ENCODE measurements at regions not wholly inside any gene's neighbourhood (a gene's known extent, or its start where the extent isn't known, plus 50 kb on each side); places are given as distances from the start of the nearest gene placed in this dataset.

- H3K36me3 ChIP-seq (ENCODE audit: control insufficient read depth, insufficient read depth, low read length): no peaks in the 10 kb centered on the region
- no peak overlapping the region for H2AK9ac ChIP-seq (replicated peaks; ENCODE audit: low read depth, low read length, poor library complexity)
- no peak overlapping the region for H2AFZ ChIP-seq (replicated peaks; ENCODE audit: low read length, poor library complexity)
- no peak overlapping the region for H3K14ac ChIP-seq (replicated peaks; ENCODE audit: low read depth, low read length)
- H3K56ac ChIP-seq (ENCODE audit: extremely low read depth, insufficient read depth, low read length): no peak overlapping the region
- H3K23ac ChIP-seq (ENCODE audit: low read depth, low read length): no peak overlapping the region
- H3K18ac ChIP-seq (ENCODE audit: low read depth, low read length): no peak overlapping the region
- in situ Hi-C loops (cut with MboI; ENCODE audit: low sequenced_read_pairs) (no loop called here), intact Hi-C loops (cut with micrococcal nuclease) (no loop called here), dilution Hi-C loops (cut with HindIII; ENCODE audit: low sequenced_read_pairs, unreplicated experiment) (no loop called here)
- ChIA-PET POLR2A (ENCODE audit: unreplicated experiment) (no interaction called here), CTCF (interaction anchor here (1.0 to 1.7 kb wide), 2 partner anchors 11 to 13 kb away, joined by 3 to 4 read pairs; no protein-coding TSS in a partner anchor)
- H2BK120ac ChIP-seq (ENCODE audit: low read depth, low read length): no peak overlapping the region
- H4K91ac ChIP-seq (ENCODE audit: insufficient read depth, low read depth, low read length): no peak overlapping the region
- H2BK20ac ChIP-seq (ENCODE audit: low read depth, low read length): no peak overlapping the region
- DNase-seq (no peak), ATAC-seq (ENCODE audit: low read depth) (no peak)
- no peak overlapping the region for H4K8ac ChIP-seq (ENCODE audit: low read depth in 2 of 2, low read length in 2 of 2)
- no peak overlapping the region for H2AK5ac ChIP-seq (ENCODE audit: low read depth, low read length)
- H2BK5ac ChIP-seq (ENCODE audit: low read depth, low read length, poor library complexity, severe bottlenecking): no peak overlapping the region
- WGBS, 2 experiments (ENCODE audit: extremely low coverage in 2 of 2, insufficient read length in 1 of 2): no CpG with 5 or more reads among the region's 2 CpGs
- no peaks in the 10 kb centered on the region for H4K20me1 ChIP-seq (ENCODE audit: insufficient read depth, low read length)
- no peak overlapping the region for H3K27ac ChIP-seq (ENCODE audit: insufficient read depth, low read length)
- H3K4me3 ChIP-seq (ENCODE audit: insufficient read depth, low read depth, low read length): no peak overlapping the region
- H2BK15ac ChIP-seq (ENCODE audit: low read depth, low read length): no peak overlapping the region
- no peak overlapping the region for H3K4ac ChIP-seq (ENCODE audit: low read depth, low read length)
- no peaks in the 10 kb centered on the region for H3K9me1 ChIP-seq (ENCODE audit: insufficient read depth, low read length)
- no TSS peak for BruUV-seq (replicated peaks)
- TF ChIP-seq USF2 (IDR thresholded peaks at IDR 0.05; ENCODE audit: low read depth, low read length) (no peak), POLR2A (IDR thresholded peaks at IDR 0.05; ENCODE audit: low read depth, low read length) (no peak), MAFK (IDR thresholded peaks at IDR 0.05; ENCODE audit: low read depth, low read length) (no peak), RAD21 (IDR thresholded peaks at IDR 0.05; ENCODE audit: low read length) (no peak), SMC3 (IDR thresholded peaks at IDR 0.05; ENCODE audit: low read depth, low read length) (no peak), MAZ (IDR thresholded peaks at IDR 0.05; ENCODE audit: borderline replicate concordance, low read depth, low read length) (no peak), RCOR1 (IDR thresholded peaks at IDR 0.05; ENCODE audit: insufficient replicate concordance, low read length) (no peak), RFX5 (IDR thresholded peaks at IDR 0.05; ENCODE audit: low read depth, low read length) (no peak)
- H3K4me2 ChIP-seq (ENCODE audit: low read depth, low read length): no peak overlapping the region
- H3K9ac ChIP-seq (ENCODE audit: low read depth, low read length): no peak overlapping the region
- H4K5ac ChIP-seq (ENCODE audit: low read depth, low read length): no peak overlapping the region
- peaks cover 4% of the 10 kb centered on the region; the same call in 1 of the 2 replicates for H3K27me3 ChIP-seq (ENCODE audit: control insufficient read depth, insufficient read depth, low read length)
- peaks cover 1% of the 10 kb centered on the region for H3K4me1 ChIP-seq (ENCODE audit: control insufficient read depth, insufficient read depth, low read length)
- peaks cover 15% of the 10 kb centered on the region for H3K9me3 ChIP-seq (ENCODE audit: control insufficient read depth, insufficient read depth, low read length)
- H3K79me1 ChIP-seq (ENCODE audit: low read depth in 1 of 2, low read length in 2 of 2): no peaks in the 10 kb centered on the region
Observed at GRCh38 chr5:111636736-111637135, 120.3 kb downstream of the NREP start.

Data from IMR-90 (cell line).